ENCODE measurements at regions not wholly inside any gene's neighbourhood (a gene's known extent, or its start where the extent isn't known, plus 50 kb on each side); places are given as distances from the start of the nearest gene placed in this dataset.

DNA sequence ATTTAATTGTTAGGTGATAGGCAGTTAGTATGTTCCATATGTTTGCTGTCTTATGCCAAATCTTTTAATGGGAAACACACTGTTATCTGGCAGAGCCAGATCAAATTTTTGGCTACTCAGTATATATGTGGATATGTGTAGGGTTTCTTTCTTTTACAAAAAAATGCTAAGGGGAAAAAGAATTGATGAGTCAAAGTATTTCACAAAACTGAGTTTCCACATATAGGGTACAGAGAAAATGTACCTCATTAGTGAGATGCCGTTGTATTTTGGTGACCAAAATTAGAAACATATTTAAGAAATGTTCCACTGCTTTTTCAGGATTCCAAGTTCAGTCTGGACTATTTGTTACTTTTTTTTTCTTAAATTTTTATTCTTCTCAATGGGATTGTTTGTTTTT, 201.2 kb upstream of the PTGFR start:
- peaks cover 12 to 13% of the 10 kb centered on the region in 2 donors for H3K9me3 ChIP-seq (replicated peaks in 1 of 2; ENCODE audit: control insufficient read depth in 1 of 2, insufficient read depth in 1 of 2, low read length in 2 of 2)
- no peaks in the 10 kb centered on the region for H3K4me1 ChIP-seq (ENCODE audit: control insufficient read depth in 1 of 2, insufficient read depth in 2 of 2, low read length in 2 of 2)
- no peaks in the 10 kb centered on the region for H4K20me1 ChIP-seq (ENCODE audit: insufficient read depth, low read length)
- no peak overlapping the region for H3K4me3 ChIP-seq (replicated peaks in 1 of 3; ENCODE audit: low read depth in 2 of 3, low read length in 3 of 3)
- no peak overlapping the region for H3K4me2 ChIP-seq (replicated peaks; ENCODE audit: extremely low read depth, low read length, poor library complexity, severe bottlenecking)
- Mint-ChIP-seq H3K27ac (no peak overlapping the region), H3K36me3 (no peaks in the 10 kb centered on the region), H3K4me3 (no peak overlapping the region), H3K9me3 (peaks cover 0 to 17% (median 12%) of the 10 kb centered on the region in 7 donors), H3K4me1 (no peaks in the 10 kb centered on the region), H3K27me3 (ENCODE audit: low read depth in 3 of 3) (no peaks in the 10 kb centered on the region)
- no peaks in the 10 kb centered on the region for H3K27me3 ChIP-seq (ENCODE audit: control insufficient read depth in 2 of 2, insufficient read depth in 2 of 2, low read length in 2 of 2)
- intact Hi-C loops (cut with micrococcal nuclease) = no loop called here
- no peak for DNase-seq
- no peak overlapping the region for H3K27ac ChIP-seq (ENCODE audit: low read depth in 1 of 2, low read length in 2 of 2)
- TF ChIP-seq, protein P1, sequence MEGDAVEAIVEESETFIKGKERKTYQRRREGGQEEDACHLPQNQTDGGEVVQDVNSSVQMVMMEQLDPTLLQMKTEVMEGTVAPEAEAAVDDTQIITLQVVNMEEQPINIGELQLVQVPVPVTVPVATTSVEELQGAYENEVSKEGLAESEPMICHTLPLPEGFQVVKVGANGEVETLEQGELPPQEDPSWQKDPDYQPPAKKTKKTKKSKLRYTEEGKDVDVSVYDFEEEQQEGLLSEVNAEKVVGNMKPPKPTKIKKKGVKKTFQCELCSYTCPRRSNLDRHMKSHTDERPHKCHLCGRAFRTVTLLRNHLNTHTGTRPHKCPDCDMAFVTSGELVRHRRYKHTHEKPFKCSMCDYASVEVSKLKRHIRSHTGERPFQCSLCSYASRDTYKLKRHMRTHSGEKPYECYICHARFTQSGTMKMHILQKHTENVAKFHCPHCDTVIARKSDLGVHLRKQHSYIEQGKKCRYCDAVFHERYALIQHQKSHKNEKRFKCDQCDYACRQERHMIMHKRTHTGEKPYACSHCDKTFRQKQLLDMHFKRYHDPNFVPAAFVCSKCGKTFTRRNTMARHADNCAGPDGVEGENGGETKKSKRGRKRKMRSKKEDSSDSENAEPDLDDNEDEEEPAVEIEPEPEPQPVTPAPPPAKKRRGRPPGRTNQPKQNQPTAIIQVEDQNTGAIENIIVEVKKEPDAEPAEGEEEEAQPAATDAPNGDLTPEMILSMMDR (IDR thresholded peaks at IDR 0.05) = no peak
- no peak overlapping the region for H3K9ac ChIP-seq (ENCODE audit: insufficient read depth, low read length, poor library complexity, severe bottlenecking)
- no peaks in the 10 kb centered on the region for H3K79me2 ChIP-seq (ENCODE audit: insufficient read depth, low read length)
- WGBS (ENCODE audit: insufficient coverage) = no CpG with 5 or more reads among the region's 1 CpG
- H2AFZ ChIP-seq (ENCODE audit: insufficient read depth, low read depth, low read length, poor library complexity, severe bottlenecking) = no peak overlapping the region
- no peaks in the 10 kb centered on the region for H3K36me3 ChIP-seq (replicated peaks in 1 of 2; ENCODE audit: control insufficient read depth in 1 of 2, insufficient read depth in 2 of 2, low read length in 2 of 2)

- intact Hi-C loops (cut with micrococcal nuclease) = no loop called here
- TF ChIP-seq, protein P1 (IDR thresholded peaks at IDR 0.05) = no peak
Observed at GRCh38 chr1:78291418-78291817, 199.4 kb upstream of the PTGFR start.

More at GRCh38 chr1:78291418-78291817, 199.4 kb upstream of the PTGFR start:
- Mint-ChIP-seq H3K27ac (no peak overlapping the region), H3K4me1 (no peaks in the 10 kb centered on the region), H3K4me3 (no peak overlapping the region), H3K36me3 (no peaks in the 10 kb centered on the region), H3K27me3 (ENCODE audit: low read depth in 3 of 3) (no peaks in the 10 kb centered on the region), H3K9me3 (peaks cover 4 to 23% (median 11%) of the 10 kb centered on the region in 7 donors)
- H3K4me2 ChIP-seq (replicated peaks; ENCODE audit: extremely low read depth, low read length, poor library complexity, severe bottlenecking) = no peak overlapping the region
- no peaks in the 10 kb centered on the region for H3K27me3 ChIP-seq (ENCODE audit: control insufficient read depth in 2 of 2, insufficient read depth in 2 of 2, low read length in 2 of 2)
- H3K27ac ChIP-seq (ENCODE audit: low read depth in 1 of 2, low read length in 2 of 2) = no peak overlapping the region
- no peak overlapping the region for H3K4me3 ChIP-seq (replicated peaks in 1 of 3; ENCODE audit: low read depth in 2 of 3, low read length in 3 of 3)
- peaks cover 13 to 16% of the 10 kb centered on the region in 2 donors for H3K9me3 ChIP-seq (replicated peaks in 1 of 2; ENCODE audit: control insufficient read depth in 1 of 2, insufficient read depth in 1 of 2, low read length in 2 of 2)
- H2AFZ ChIP-seq (ENCODE audit: insufficient read depth, low read depth, low read length, poor library complexity, severe bottlenecking) = no peak overlapping the region
- H3K4me1 ChIP-seq (ENCODE audit: control insufficient read depth in 1 of 2, insufficient read depth in 2 of 2, low read length in 2 of 2) = no peaks in the 10 kb centered on the region
- H3K79me2 ChIP-seq (ENCODE audit: insufficient read depth, low read length) = no peaks in the 10 kb centered on the region
- WGBS (ENCODE audit: insufficient coverage) = no CpG with 5 or more reads among the region's 2 CpGs
- no peak for DNase-seq
- no peaks in the 10 kb centered on the region for H3K36me3 ChIP-seq (replicated peaks in 1 of 2; ENCODE audit: control insufficient read depth in 1 of 2, insufficient read depth in 2 of 2, low read length in 2 of 2)
- H4K20me1 ChIP-seq (ENCODE audit: insufficient read depth, low read length) = no peaks in the 10 kb centered on the region
- H3K9ac ChIP-seq (ENCODE audit: insufficient read depth, low read length, poor library complexity, severe bottlenecking) = no peak overlapping the region

All from CD14-positive monocyte (primary cell).